Hypothalamus (tissue), 51 donors: ENCODE measurements at regions not wholly inside any gene's neighbourhood (a gene's known extent, or its start where the extent isn't known, plus 50 kb on each side); places are given as distances from the start of the nearest gene placed in this dataset.
"Not testable (repeated sequence)": the region's sequence is repeated elsewhere in the genome, so short reads cannot be mapped to it uniquely, and the experiment has no call there.

Source experiments
- DNase-seq, 51 donors: peaks; one replicate each; lab custom pipeline; 2025; lab: John Stamatoyannopoulos, UW

GRCh38 chr9:13943176-13943575, 370.8 kb downstream of the NFIB start:
- DNase-seq = no peak

- DNase-seq = peak in 1 of 51 donors; percentile 5
Observed at GRCh38 chr9:13942695-13943094, 371.2 kb downstream of the NFIB start.

DNA sequence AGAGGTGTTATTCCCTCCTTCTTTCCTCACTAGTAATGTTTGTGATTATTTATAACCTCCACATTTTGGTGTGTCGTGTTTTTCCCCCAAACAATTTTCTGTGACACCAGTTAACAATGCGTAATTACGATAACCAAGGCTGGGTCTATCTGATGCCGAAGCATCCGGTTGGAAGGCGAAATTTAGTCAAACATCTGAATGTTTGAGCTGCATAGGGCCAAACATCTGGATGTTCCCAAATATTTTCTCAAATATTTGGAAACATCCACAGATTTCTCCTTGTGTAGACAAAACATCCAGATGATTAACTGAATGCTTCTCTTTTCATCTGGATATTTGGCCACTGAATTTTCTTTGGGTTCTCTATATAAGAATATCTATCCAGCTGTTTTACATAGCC, 371.7 kb downstream of the NFIB start:
- DNase-seq = no peak

DNA sequence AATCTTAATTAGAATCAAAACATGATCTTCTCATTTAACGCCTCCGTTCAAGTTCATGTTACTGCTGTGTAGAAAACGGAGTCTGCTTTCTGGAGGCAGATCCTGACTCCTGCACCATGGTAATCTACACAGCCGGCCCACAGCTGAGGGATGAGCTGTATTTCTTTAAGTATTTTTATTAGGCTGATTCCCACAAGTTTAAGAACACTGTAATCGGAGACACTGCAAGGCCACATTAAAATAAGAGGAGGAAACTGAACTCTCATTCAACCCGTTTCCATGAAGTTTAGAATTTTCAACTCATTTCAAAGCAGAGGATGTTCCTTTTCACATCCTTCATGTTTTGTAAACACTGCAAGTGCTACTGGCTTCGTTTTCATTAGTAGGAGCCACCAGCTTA, 372.2 kb downstream of the NFIB start:
- no peak for DNase-seq

DNA sequence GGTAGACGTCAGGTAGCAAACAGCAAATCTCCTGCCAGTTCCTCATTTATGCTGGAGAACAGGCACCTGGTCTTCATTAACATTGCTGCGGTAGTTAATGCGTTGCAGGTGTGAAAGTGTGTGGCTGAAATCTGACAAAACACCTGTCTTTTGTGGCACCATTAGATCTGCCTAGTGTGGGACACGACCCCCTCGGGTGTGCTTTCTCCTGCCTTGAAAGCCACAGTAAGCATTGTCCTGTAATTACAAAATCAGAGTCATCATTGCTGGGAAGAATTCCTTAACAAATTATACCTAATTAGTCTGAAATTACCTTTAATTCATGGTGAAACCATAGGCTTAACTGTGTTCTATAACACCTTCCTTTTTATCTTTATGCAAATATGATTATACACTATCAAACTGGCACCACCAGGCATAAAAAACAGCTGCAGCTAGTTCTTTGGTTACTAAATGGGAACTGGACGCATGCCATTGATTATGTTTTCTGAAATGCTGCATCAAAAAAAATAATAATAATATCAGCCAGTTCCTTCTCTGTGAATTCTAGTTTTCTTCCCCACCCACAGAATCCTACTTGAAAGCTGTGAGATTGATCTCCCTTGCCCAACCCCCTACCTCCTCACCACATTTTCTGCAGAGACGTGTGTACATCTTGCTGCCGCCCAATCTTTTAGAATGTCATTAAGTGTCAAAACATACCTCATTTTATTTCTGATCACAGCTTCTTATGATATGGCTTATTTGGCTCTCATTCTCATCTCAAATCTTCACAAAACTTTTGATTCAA, 374.0 kb downstream of the NFIB start:
- no peak for DNase-seq

DNA sequence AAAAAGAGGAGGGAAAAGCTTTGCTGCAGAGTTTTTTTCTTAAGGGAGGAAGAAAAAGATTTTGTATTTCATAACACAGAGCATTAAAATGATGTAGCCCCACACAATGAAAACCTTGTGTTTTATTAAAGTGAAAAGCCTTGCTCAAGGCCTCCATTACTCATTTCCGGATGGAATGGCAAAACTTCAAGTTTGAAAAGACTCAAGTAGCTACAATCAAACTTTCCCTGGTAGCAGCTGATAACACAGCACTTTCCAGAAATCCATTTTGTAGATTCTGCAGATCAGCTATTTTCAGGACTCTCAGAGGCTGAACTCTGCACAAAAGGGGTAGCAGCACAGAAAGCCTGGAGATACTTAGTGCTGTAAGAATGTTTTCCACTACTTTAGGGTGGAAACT, 374.8 kb downstream of the NFIB start:
- no peak for DNase-seq

GRCh38 chr9:13934416-13934815, 379.5 kb downstream of the NFIB start:
- DNase-seq = no peak

DNA sequence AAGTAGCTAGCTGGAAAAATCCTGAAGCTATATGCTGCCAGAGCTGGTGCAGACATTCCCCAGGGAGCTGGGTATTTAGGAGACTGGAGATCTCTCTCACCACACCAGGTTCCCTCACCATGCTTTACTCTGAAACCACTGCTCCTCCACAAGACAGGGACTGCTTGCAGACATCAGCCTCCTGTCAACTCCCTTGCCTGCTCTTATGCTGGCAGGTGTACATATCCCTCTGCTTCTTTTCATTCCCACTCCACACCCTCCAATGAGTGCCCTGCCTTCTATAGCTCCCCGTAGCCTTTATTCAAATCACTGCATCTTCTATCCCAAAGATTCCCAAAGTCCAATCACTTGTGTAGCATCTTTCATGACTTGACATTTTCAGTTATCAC, 380.7 kb downstream of the NFIB start:
- DNase-seq = no peak

DNA sequence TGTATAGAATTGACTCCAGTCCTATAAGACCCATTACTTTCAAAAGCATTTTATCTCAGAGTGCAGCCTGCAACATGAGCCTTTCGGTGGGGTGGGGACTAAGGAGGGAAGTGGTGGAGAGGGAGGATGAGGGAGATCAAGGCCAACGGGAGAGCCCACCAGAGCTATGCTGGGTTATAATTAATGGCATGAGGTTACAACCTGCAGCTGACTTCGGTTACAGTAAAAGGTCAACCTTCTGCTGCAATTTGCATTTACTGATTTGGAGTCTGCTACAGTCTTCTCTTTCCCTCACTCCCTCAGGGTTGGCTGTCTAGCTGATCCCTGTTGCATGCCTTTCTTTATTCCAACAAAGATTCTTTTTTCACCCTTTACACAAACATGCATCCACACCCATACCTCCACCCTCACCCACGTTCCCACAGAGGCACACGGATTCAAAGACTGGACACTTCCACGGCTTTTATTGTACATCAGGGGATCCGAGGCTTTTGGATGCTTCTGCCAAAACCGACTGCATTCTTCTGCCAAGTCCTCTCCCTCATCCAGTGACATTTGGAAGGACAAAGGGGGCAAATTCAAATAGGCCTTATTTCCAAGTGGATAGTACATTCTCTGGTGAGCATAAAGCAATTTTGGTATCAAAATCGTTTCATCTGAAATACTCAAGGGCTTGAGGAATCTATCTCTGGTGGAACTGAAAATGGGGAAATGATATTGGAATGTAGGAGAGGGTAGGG, 381.2 kb downstream of the NFIB start:
- DNase-seq = no peak

GRCh38 chr9:13929013-13929412, 384.9 kb downstream of the NFIB start:
- DNase-seq = no peak

DNA sequence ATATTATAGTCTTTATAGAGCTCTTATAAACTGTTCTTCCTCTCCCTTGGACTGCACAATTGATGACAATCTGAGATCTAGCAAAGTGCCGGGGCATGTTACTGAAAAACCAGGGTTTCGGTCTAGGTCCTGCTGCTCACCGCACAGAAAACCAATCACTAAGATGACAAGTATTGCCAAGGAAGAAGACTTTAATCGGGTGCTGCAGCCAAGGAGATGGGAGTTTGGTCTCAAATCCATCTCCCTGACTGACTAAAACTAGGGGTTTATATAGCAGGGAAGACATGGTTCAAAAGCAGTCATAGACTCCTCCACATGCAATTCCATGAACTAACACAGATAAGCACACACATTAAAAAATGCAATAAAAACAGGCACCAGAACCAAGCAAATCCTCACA, 390.6 kb downstream of the NFIB start:
- no peak for DNase-seq

GRCh38 chr9:13920557-13920956, 393.4 kb downstream of the NFIB start:
- no peak for DNase-seq

DNA sequence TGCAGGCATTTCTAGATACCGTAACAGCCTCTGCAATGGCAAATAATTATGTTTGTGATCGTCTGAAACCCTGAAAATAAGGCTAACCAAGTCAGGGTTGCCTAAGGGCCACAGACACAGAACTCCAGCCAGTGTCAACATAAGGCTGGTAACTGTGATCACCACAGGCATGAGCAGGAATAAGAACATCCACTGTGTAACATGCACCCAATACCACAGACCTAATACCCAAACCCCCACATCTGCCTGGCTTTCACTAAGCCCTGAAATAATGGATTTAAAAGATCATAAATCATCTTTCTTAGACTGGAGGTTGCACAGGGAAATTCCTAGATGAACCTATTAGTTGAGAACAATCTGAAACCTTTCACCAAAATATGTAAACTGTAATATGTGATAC, 394.5 kb downstream of the NFIB start:
- no peak for DNase-seq

DNA sequence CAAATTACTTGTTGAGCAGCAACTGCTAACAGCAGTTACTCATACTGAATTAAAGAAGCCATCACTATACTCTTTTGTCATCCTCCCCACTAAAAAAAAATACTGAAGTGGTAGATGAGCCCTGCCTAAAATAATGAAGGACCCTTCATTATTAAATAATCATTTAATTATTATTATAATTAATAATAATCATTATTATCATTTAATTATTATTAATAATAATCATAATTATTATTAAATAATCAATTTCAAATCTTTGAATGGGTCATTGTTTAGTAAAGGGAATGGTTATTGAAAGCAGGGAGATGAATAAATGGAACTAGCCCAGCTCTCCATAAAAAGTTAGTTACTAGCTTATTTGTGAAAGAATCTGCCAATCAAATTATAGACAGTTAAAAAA, 396.4 kb downstream of the NFIB start:
- DNase-seq = no peak

- DNase-seq = no peak
Observed at GRCh38 chr9:13915591-13916301, 398.2 kb downstream of the NFIB start.

DNA sequence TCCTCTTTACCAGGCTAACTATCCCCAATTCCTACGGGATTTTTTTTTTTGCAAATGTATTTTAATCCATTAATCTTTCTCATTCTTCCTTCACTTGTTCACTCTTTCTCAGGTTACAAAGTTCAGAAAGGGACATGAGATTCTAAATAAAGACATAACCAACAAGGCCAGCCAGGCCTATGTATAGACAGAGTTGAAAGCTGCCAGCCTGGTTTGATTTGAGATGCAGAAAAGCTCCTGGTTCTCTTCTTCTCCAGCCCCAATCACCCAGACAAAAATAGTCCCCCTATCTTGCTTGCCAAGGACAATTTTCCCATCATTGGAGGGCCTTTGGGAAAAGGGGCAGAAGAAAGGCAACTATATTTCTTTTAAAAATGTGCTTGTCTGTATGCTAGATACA, 398.8 kb downstream of the NFIB start:
- DNase-seq = no peak

DNA sequence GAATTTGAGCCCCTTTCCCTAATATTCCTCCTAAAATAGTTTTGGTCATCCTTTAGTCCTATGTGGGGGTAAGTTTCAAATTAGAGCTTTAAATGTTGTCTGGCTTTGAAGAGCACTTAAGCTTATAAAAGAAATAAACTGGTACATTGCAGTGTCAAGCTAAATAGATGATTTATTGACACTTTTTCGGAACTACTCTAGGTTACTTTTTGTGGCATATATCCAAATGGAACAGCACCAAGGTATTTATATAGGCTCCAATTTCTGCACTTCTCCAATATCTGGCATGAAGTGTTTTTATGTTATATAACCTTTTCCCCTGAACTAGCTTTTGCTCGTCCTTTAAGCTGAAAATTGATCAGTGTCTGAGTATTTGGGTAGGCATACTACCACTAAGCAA, 402.5 kb downstream of the NFIB start:
- DNase-seq = no peak

DNA sequence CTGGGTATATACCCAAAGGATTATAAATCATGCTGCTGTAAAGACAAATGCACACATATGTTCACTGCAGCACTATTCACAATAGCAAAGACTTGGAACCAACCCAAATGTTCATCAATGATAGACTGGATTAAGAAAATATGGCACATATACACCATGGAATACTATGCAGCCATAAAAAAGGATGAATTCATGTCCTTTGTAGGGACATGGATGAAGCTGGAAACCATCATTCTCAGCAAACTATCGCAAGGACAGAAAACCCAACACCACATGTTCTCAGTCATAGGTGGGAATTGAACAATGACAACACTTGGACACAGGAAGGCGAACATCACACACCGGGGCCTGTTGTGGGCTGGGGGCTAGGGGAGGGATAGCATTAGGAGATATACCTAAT, 406.1 kb downstream of the NFIB start:
- not testable (repeated sequence) for DNase-seq

DNA sequence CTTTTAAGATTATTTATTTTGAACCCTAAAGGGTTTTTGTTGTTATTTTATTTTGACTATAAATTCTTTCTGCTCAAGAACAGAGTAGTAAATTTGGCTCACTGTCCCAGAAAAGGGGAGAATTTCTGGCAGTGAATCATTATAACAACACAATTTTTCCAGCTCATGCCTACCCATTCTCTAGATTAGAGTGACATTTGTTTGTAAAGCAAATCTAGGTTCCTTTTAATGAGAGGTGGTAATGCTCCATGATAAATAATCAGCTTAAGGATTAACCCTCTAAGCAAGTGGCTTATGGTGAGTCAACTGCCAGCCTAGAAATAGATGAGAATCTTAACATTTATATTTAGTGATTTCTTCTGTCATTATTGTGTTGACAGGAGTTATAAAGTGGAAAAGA, 409.2 kb downstream of the NFIB start:
- DNase-seq = no peak

- DNase-seq = no peak
Observed at GRCh38 chr9:13904311-13904710, 409.6 kb downstream of the NFIB start.

- no peak for DNase-seq
Observed at GRCh38 chr9:13902286-13903066, 411.5 kb downstream of the NFIB start.
